ENCODE measurements at regions not wholly inside any gene's neighbourhood (a gene's known extent, or its start where the extent isn't known, plus 50 kb on each side); places are given as distances from the start of the nearest gene placed in this dataset.
A peak's percentile ranks its signal among the peaks of the same experiment; 100 is the strongest.
"Not testable (repeated sequence)": the region's sequence is repeated elsewhere in the genome, so short reads cannot be mapped to it uniquely, and the experiment has no call there.

- no peak for DNase-seq
- Mint-ChIP-seq H3K4me3 (no peak overlapping the region), H3K27ac (no peak overlapping the region), H3K4me1 (peaks cover 7% of the 10 kb centered on the region), H3K9me3 (no peaks in the 10 kb centered on the region), H3K27me3 (ENCODE audit: low read depth, poor library complexity) (peaks cover 4% of the 10 kb centered on the region), H3K36me3 (ENCODE audit: low read depth) (no peaks in the 10 kb centered on the region)
- no peak for TF ChIP-seq CTCF (IDR thresholded peaks at IDR 0.05)
Observed at GRCh38 chr10:129063877-129064276, 403.2 kb upstream of the MGMT start.

GRCh38 chr10:129066529-129066928 lies 400.5 kb upstream of the MGMT start:
- not testable (repeated sequence) for H3K36me3 Mint-ChIP-seq (ENCODE audit: low read depth); DNase-seq; H3K4me1 Mint-ChIP-seq; H3K4me3 Mint-ChIP-seq; H3K27me3 Mint-ChIP-seq (ENCODE audit: low read depth, poor library complexity); H3K27ac Mint-ChIP-seq
- H3K9me3 Mint-ChIP-seq = peaks cover 14% of the 10 kb centered on the region

- H3K27me3 Mint-ChIP-seq (ENCODE audit: low read depth, poor library complexity); H3K27ac Mint-ChIP-seq; H3K36me3 Mint-ChIP-seq (ENCODE audit: low read depth); H3K4me3 Mint-ChIP-seq; H3K4me1 Mint-ChIP-seq; DNase-seq: not testable (repeated sequence)
- peaks cover 18% of the 10 kb centered on the region for H3K9me3 Mint-ChIP-seq
Observed at GRCh38 chr10:129071411-129071810, 395.6 kb upstream of the MGMT start.

GRCh38 chr10:129074939-129075338 lies 392.1 kb upstream of the MGMT start:
- no peak for DNase-seq
- H3K27me3 Mint-ChIP-seq (ENCODE audit: low read depth, poor library complexity) = peaks cover 5% of the 10 kb centered on the region
- peaks cover 25% of the 10 kb centered on the region for H3K4me1 Mint-ChIP-seq
- no peaks in the 10 kb centered on the region for H3K36me3 Mint-ChIP-seq (ENCODE audit: low read depth)
- H3K27ac Mint-ChIP-seq = no peak overlapping the region
- peaks cover 21% of the 10 kb centered on the region for H3K9me3 Mint-ChIP-seq
- no peak for TF ChIP-seq CTCF (IDR thresholded peaks at IDR 0.05)
- no peak overlapping the region for H3K4me3 Mint-ChIP-seq

GRCh38 chr10:129075508-129075907 lies 391.5 kb upstream of the MGMT start:
- Mint-ChIP-seq H3K27me3 (ENCODE audit: low read depth, poor library complexity) (peaks cover 5% of the 10 kb centered on the region), H3K27ac (peak overlapping the region; percentile 10), H3K4me3 (no peak overlapping the region), H3K9me3 (peaks cover 21% of the 10 kb centered on the region), H3K4me1 (peaks cover 25% of the 10 kb centered on the region), H3K36me3 (ENCODE audit: low read depth) (peaks cover 6% of the 10 kb centered on the region)
- DNase-seq = no peak
- TF ChIP-seq CTCF (IDR thresholded peaks at IDR 0.05) = no peak

GRCh38 chr10:129075927-129076326 lies 391.1 kb upstream of the MGMT start:
- Mint-ChIP-seq H3K36me3 (ENCODE audit: low read depth) (peaks cover 10% of the 10 kb centered on the region), H3K4me1 (peaks cover 25% of the 10 kb centered on the region), H3K27ac (no peak overlapping the region), H3K9me3 (peaks cover 22% of the 10 kb centered on the region), H3K27me3 (ENCODE audit: low read depth, poor library complexity) (peaks cover 5% of the 10 kb centered on the region), H3K4me3 (no peak overlapping the region)
- DNase-seq = no peak
- TF ChIP-seq CTCF (IDR thresholded peaks at IDR 0.05) = no peak

GRCh38 chr10:129078346-129078745 lies 388.7 kb upstream of the MGMT start:
- DNase-seq = no peak
- peaks cover 12% of the 10 kb centered on the region for H3K36me3 Mint-ChIP-seq (ENCODE audit: low read depth)
- H3K4me3 Mint-ChIP-seq = no peak overlapping the region
- peaks cover 5% of the 10 kb centered on the region for H3K27me3 Mint-ChIP-seq (ENCODE audit: low read depth, poor library complexity)
- peaks cover 20% of the 10 kb centered on the region for H3K9me3 Mint-ChIP-seq
- no peak for TF ChIP-seq CTCF (IDR thresholded peaks at IDR 0.05)
- peaks cover 25% of the 10 kb centered on the region for H3K4me1 Mint-ChIP-seq
- H3K27ac Mint-ChIP-seq = no peak overlapping the region
